Thyroid gland (tissue), 4 donors: ENCODE measurements at regions not wholly inside any gene's neighbourhood (a gene's known extent, or its start where the extent isn't known, plus 50 kb on each side); places are given as distances from the start of the nearest gene placed in this dataset.

ENCODE experiments used
- DNase-seq, 2 donors: peaks; one replicate each; pipeline ENCODE4 v3.0.0-alpha.2; 2019
- H3K27ac ChIP-seq, 3 donors: fragments of 200-600 bp; sonication (generic); 1 replicate in 2 of 3; 2 replicates in 1 of 3; pipeline ENCODE4 v1.5.1; 2016 to 2019; ENCODE audit warnings: mild to moderate bottlenecking in 1 of 3, moderate library complexity in 1 of 3
- H3K27me3 ChIP-seq: fragments of 200-600 bp; sonication (generic); one replicate; pipeline ENCODE4 v1.5.1; 2019
- H3K36me3 ChIP-seq, 2 donors: fragments of 200-600 bp; sonication (generic); one replicate each; pipeline ENCODE4 v1.5.1; 2016 to 2019
- H3K4me1 ChIP-seq, 2 donors: fragments of 200-600 bp; sonication (generic); one replicate each; pipeline ENCODE4 v1.5.1; 2017 to 2019
- H3K4me3 ChIP-seq, 3 donors: fragments of 200-600 bp; sonication (generic); replicated peaks in 1 of 3; 1 replicate in 2 of 3; 2 replicates in 1 of 3; pipeline ENCODE4 v1.5.1; 2016; ENCODE audit warnings: mild to moderate bottlenecking in 1 of 3
- H3K9me3 ChIP-seq: fragments of 200-600 bp; sonication (generic); one replicate; pipeline ENCODE4 v1.5.1; 2017
- CTCF ChIP-seq, 6 experiments: fragments of 200-600 bp in 3 of 6; fragments of 450-650 bp in 3 of 6; sonication (generic) in 3 of 6; IDR thresholded peaks; one replicate each; pipeline ENCODE4 v1.5.1; 2016 to 2019; ENCODE audit warnings: antibody characterized with exemption in 6 of 6, mild to moderate bottlenecking in 2 of 6, inconsistent platforms in 1 of 6, moderate library complexity in 1 of 6
- POLR2A ChIP-seq, 2 donors: fragments of 450-650 bp; IDR thresholded peaks; one replicate each; pipeline ENCODE4 v1.6.1; 2017; ENCODE audit warnings: antibody characterized with exemption in 2 of 2, mild to moderate bottlenecking in 2 of 2, moderate library complexity in 1 of 2
- WGBS, 2 donors: methylation state at CpG; one replicate each; pipeline ENCODE4 v1.1.5; 2017; 5-methylcytosine and 5-hydroxymethylcytosine counted together
- intact Hi-C: fragments of 100-400 bp; cut with DNase I; formaldehyde crosslinking; loops from one replicate; pipeline ENCODE4 v1.15.1; 2023

- H3K27me3 ChIP-seq, result peaks cover 13% of the 10 kb centered on the region
- TF ChIP-seq POLR2A (IDR thresholded peaks at IDR 0.05) (no peak), CTCF (IDR thresholded peaks at IDR 0.05) (no peak)
- no peak overlapping the region for H3K4me3 ChIP-seq
- no peaks in the 10 kb centered on the region for H3K9me3 ChIP-seq
- H3K36me3 ChIP-seq, result no peaks in the 10 kb centered on the region
- WGBS, 2 donors, result 36 to 61% methylated on average over 3 of the region's 3 CpGs
- intact Hi-C loops, result no loop called here
- no peak overlapping the region for H3K27ac ChIP-seq
- no peak for DNase-seq
- peaks cover 14 to 17% of the 10 kb centered on the region in 2 donors for H3K4me1 ChIP-seq
Observed at GRCh38 chr12:107847830-107848229, 73.3 kb downstream of the ASCL4 start.

DNA sequence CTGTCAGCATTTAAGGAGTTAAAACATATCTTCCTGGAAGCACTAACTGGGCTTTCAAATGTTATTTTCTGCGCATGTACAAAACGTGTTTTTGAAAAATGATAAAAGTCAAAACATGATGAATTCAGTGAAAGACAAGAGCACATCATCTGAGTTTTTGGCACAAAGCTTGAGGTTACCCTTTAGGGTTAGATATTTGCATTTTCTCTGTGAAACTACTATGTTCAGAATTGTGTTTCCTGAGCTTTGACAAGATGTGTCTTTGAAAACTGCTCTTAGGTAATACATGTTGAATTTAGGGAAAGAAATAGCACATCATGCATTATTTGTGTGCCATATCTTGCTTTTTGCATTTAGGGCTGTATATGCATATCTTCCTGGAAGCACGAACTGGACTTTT is 79.0 kb downstream of the ASCL4 start:
- H3K27ac ChIP-seq, result no peak overlapping the region

GRCh38 chr12:107855471-107855870 is 81.0 kb downstream of the ASCL4 start:
- no peaks in the 10 kb centered on the region for H3K27me3 ChIP-seq
- intact Hi-C loops, result no loop called here
- no peak overlapping the region for H3K4me3 ChIP-seq
- no peak for DNase-seq
- 76 to 77% methylated on average over 2 of the region's 2 CpGs for WGBS, 2 donors
- no peaks in the 10 kb centered on the region for H3K9me3 ChIP-seq
- no peak overlapping the region for H3K27ac ChIP-seq
- H3K4me1 ChIP-seq, result no peaks in the 10 kb centered on the region
- H3K36me3 ChIP-seq, result no peaks in the 10 kb centered on the region
- TF ChIP-seq POLR2A (IDR thresholded peaks at IDR 0.05), result no peak
- no peak for TF ChIP-seq CTCF (IDR thresholded peaks at IDR 0.05)

More for the DNA sequence above, 79.0 kb downstream of the ASCL4 start:
- Histone ChIP-seq H3K36me3 (no peaks in the 10 kb centered on the region), H3K27me3 (no peaks in the 10 kb centered on the region), H3K4me3 (no peak overlapping the region), H3K9me3 (no peaks in the 10 kb centered on the region), H3K4me1 (no peaks in the 10 kb centered on the region)
- no peak for DNase-seq
- TF ChIP-seq POLR2A (IDR thresholded peaks at IDR 0.05) (no peak), CTCF (IDR thresholded peaks at IDR 0.05) (no peak)
- intact Hi-C loops, result no loop called here
- 39 to 51% methylated on average over 3 of the region's 3 CpGs for WGBS, 2 donors

GRCh38 chr12:107856096-107856495 is 81.6 kb downstream of the ASCL4 start:
- Histone ChIP-seq H3K36me3 (no peaks in the 10 kb centered on the region), H3K9me3 (no peaks in the 10 kb centered on the region), H3K27me3 (no peaks in the 10 kb centered on the region), H3K4me1 (no peaks in the 10 kb centered on the region), H3K4me3 (no peak overlapping the region), H3K27ac (no peak overlapping the region)
- no peak for DNase-seq
- TF ChIP-seq POLR2A (IDR thresholded peaks at IDR 0.05) (no peak), CTCF (IDR thresholded peaks at IDR 0.05) (no peak)
- intact Hi-C loops, result no loop called here
- 45 to 91% methylated on average over 2 of the region's 2 CpGs for WGBS, 2 donors

DNA sequence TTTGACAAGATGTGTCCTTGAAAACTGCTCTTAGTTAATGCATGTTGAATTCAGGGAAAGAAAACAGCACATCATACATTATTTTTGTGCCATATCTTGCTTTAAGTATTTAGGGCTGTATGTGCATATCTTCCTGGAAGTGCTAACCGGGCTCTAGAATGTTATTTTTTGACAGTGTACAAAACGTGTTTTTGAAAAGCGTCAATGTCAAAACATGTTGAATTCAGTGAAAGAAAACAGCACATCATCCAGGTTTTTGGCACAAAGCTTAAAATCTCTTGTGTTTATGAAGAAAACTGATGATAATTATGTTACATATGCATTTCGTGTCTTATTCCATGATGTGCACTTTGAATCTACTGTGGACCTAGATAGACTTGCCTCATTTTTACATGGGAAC is 82.7 kb downstream of the ASCL4 start:
- WGBS, 2 donors, result 66 to 77% methylated on average over 4 of the region's 4 CpGs
- Histone ChIP-seq H3K27me3 (no peaks in the 10 kb centered on the region), H3K36me3 (no peaks in the 10 kb centered on the region), H3K9me3 (no peaks in the 10 kb centered on the region), H3K4me3 (no peak overlapping the region), H3K27ac (no peak overlapping the region), H3K4me1 (no peaks in the 10 kb centered on the region)
- TF ChIP-seq POLR2A (IDR thresholded peaks at IDR 0.05), result no peak
- no peak for TF ChIP-seq CTCF (IDR thresholded peaks at IDR 0.05)
- intact Hi-C loops, result no loop called here
- no peak for DNase-seq
